Hepatocyte (in vitro differentiated cells): ENCODE measurements at regions not wholly inside any gene's neighbourhood (a gene's known extent, or its start where the extent isn't known, plus 50 kb on each side); places are given as distances from the start of the nearest gene placed in this dataset.

Experiments
- DNase-seq: peaks from one replicate; pipeline ENCODE4 v3.0.0-alpha.2; 2016; ENCODE audit warnings: low spot score
- H2AFZ ChIP-seq: fragments of 200-600 bp; sonication (generic); 2 replicates; pipeline ENCODE4 v1.6.0; 2016; ENCODE audit warnings: antibody characterized with exemption, mild to moderate bottlenecking
- H3K27ac ChIP-seq: fragments of 200-600 bp; sonication (generic); 2 replicates; pipeline ENCODE4 v1.5.1; 2016; ENCODE audit warnings: mild to moderate bottlenecking
- H3K27me3 ChIP-seq: fragments of 200-600 bp; sonication (generic); 2 replicates; pipeline ENCODE4 v1.6.1; 2016
- H3K36me3 ChIP-seq: fragments of 200-600 bp; sonication (generic); replicated peaks from 2 replicates; pipeline ENCODE4 v1.5.1; 2016; ENCODE audit warnings: low read depth; ENCODE audit not compliant: insufficient read depth
- H3K4me1 ChIP-seq: fragments of 200-600 bp; sonication (generic); 2 replicates; pipeline ENCODE4 v1.5.1; 2016; ENCODE audit warnings: mild to moderate bottlenecking, moderate library complexity; ENCODE audit not compliant: insufficient read depth
- H3K4me2 ChIP-seq: fragments of 200-600 bp; sonication (generic); 2 replicates; pipeline ENCODE4 v1.6.0; 2016
- H3K4me3 ChIP-seq: fragments of 200-600 bp; sonication (generic); 2 replicates; pipeline ENCODE4 v1.5.1; 2016; ENCODE audit warnings: mild to moderate bottlenecking
- H3K79me2 ChIP-seq: fragments of 200-600 bp; sonication (generic); 2 replicates; pipeline ENCODE4 v1.6.0; 2017; ENCODE audit warnings: mild to moderate bottlenecking
- H3K9me2 ChIP-seq: fragments of 200-600 bp; sonication (generic); replicated peaks from 2 replicates; pipeline ENCODE4 v1.6.0; 2017; ENCODE audit warnings: mild to moderate bottlenecking; ENCODE audit not compliant: insufficient read depth
- H3K9me3 ChIP-seq: fragments of 200-600 bp; sonication (generic); 2 replicates; pipeline ENCODE4 v1.5.1; 2016; ENCODE audit warnings: low read depth, mild to moderate bottlenecking
- H4K20me1 ChIP-seq: fragments of 200-600 bp; sonication (generic); 2 replicates; pipeline ENCODE4 v1.6.0; 2016; ENCODE audit warnings: mild to moderate bottlenecking; ENCODE audit not compliant: insufficient read depth, poor library complexity, severe bottlenecking
- EZH2 ChIP-seq: fragments of 200-600 bp; sonication (generic); IDR thresholded peaks from 2 replicates; pipeline ENCODE4 v1.6.1; 2016; ENCODE audit warnings: antibody characterized with exemption, mild to moderate bottlenecking, borderline replicate concordance
- EZH2phosphoT487 ChIP-seq: fragments of 200-600 bp; sonication (generic); IDR thresholded peaks from one replicate; pipeline ENCODE4 v1.6.1; 2018; ENCODE audit warnings: antibody characterized with exemption, mild to moderate bottlenecking, low read depth, moderate library complexity; ENCODE audit not compliant: unreplicated experiment, severe bottlenecking
- WGBS: methylation state at CpG from one replicate; pipeline ENCODE4 v1.1.6; 2016; ENCODE audit warnings: low lambda C conversion rate; ENCODE audit errors: missing lambda C conversion rate; 5-methylcytosine and 5-hydroxymethylcytosine counted together
- TF ChIP-seq, protein P1 (sequence below): fragments of 200-600 bp; sonication (generic); IDR thresholded peaks from 2 replicates; pipeline ENCODE4 v1.5.1; 2016; ENCODE audit warnings: antibody characterized with exemption, mild to moderate bottlenecking; ENCODE audit not compliant: poor library complexity

DNA sequence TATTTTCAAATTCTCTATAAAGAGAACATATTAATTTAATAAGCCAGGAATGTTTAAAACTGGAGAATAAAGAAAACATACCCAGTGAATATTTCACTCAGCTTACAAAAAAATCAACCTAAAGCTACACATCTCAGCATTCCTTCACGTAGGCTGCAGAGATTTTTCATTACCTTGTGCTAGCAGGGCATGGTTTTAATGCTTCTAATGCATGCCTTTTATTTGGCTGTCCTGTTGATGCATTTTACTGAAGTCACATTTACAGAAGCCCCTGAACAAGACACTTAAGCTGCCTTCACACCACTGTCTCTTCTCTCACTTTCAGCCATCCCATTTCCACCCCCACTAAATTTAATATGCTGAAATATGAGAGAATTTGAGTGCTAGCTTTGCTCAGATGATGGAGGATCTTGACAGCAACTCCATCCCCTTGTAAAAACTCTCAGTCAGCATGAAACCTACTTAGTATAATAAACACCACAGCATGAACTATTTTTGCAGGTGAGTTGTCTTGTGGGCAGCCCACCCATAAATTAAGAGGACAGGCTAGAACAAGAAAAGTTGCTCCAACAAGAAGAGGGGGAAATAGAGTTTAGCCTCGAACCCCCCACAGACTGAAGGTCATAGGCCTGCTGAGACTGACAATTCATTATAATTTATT, 159.4 kb downstream of the SIM1 start:
- H2AFZ ChIP-seq, result no peak overlapping the region
- H3K79me2 ChIP-seq, result no peaks in the 10 kb centered on the region
- peaks cover 4% of the 10 kb centered on the region for H3K4me1 ChIP-seq
- no peaks in the 10 kb centered on the region for H3K9me2 ChIP-seq
- H4K20me1 ChIP-seq, result no peaks in the 10 kb centered on the region
- H3K9me3 ChIP-seq, result no peaks in the 10 kb centered on the region
- no peaks in the 10 kb centered on the region for H3K36me3 ChIP-seq
- H3K4me3 ChIP-seq, result no peak overlapping the region
- WGBS, result 56% methylated on average over 2 of the region's 2 CpGs
- TF ChIP-seq, protein P1, sequence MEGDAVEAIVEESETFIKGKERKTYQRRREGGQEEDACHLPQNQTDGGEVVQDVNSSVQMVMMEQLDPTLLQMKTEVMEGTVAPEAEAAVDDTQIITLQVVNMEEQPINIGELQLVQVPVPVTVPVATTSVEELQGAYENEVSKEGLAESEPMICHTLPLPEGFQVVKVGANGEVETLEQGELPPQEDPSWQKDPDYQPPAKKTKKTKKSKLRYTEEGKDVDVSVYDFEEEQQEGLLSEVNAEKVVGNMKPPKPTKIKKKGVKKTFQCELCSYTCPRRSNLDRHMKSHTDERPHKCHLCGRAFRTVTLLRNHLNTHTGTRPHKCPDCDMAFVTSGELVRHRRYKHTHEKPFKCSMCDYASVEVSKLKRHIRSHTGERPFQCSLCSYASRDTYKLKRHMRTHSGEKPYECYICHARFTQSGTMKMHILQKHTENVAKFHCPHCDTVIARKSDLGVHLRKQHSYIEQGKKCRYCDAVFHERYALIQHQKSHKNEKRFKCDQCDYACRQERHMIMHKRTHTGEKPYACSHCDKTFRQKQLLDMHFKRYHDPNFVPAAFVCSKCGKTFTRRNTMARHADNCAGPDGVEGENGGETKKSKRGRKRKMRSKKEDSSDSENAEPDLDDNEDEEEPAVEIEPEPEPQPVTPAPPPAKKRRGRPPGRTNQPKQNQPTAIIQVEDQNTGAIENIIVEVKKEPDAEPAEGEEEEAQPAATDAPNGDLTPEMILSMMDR, result no peak
- no peak for TF ChIP-seq EZH2phosphoT487
- TF ChIP-seq EZH2, result no peak
- no peaks in the 10 kb centered on the region for H3K27me3 ChIP-seq
- H3K4me2 ChIP-seq, result no peak overlapping the region
- DNase-seq, result no peak
- no peak overlapping the region for H3K27ac ChIP-seq

DNA sequence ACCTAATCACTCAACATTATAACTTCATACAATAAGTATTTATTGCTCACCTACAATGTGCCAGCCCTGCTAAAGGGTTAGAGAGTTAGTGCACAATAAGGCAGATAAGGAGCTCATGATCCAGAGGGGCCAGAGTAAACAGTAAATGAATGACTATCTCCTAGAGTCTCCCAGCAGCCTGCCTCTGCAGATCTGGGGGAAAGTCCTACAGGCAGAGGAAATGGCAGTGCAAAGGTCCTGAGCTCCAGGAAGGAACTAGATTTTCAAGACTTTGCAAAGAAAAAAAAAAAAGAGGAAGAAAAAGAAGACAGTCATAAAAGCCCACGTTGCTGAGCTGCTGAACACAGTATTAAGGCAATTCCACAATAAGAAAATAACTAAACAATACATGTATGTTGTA, 160.1 kb downstream of the SIM1 start:
- TF ChIP-seq, protein P1, result no peak
- TF ChIP-seq EZH2 (no peak), EZH2phosphoT487 (no peak)
- Histone ChIP-seq H3K4me2 (no peak overlapping the region), H3K9me2 (no peaks in the 10 kb centered on the region), H3K27me3 (no peaks in the 10 kb centered on the region), H3K4me3 (no peak overlapping the region), H2AFZ (no peak overlapping the region), H3K9me3 (no peaks in the 10 kb centered on the region), H3K36me3 (no peaks in the 10 kb centered on the region), H3K27ac (no peak overlapping the region), H3K79me2 (no peaks in the 10 kb centered on the region), H4K20me1 (no peaks in the 10 kb centered on the region), H3K4me1 (peaks cover 4% of the 10 kb centered on the region)
- 47% methylated on average over 1 of the region's 1 CpG for WGBS
- DNase-seq, result peak; percentile 43

DNA sequence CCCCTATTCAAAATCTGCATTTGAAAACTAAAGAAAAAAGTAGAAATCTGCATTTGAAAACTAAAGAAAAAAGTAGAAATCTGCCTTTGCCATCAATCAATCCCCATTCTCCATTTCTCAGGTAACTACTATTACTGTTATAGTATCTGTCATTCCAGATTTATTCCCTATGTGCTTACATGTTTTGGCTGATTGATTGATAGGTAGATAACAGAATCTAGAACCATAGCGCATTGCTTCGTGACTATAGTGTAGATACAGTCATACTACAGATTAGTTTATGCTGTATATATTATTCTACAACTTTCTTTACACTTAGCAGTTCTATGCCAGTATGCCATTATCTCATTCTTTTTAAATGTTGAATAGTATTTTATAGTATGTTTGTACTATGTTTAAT, 163.0 kb downstream of the SIM1 start:
- no peaks in the 10 kb centered on the region for H4K20me1 ChIP-seq
- TF ChIP-seq, protein P1, result no peak
- TF ChIP-seq EZH2phosphoT487 (no peak), EZH2 (no peak)
- H3K36me3 ChIP-seq, result no peaks in the 10 kb centered on the region
- WGBS, result 73% methylated on average over 2 of the region's 2 CpGs
- peaks cover 5% of the 10 kb centered on the region for H3K4me1 ChIP-seq
- H3K27me3 ChIP-seq, result no peaks in the 10 kb centered on the region
- no peak overlapping the region for H3K27ac ChIP-seq
- DNase-seq, result no peak
- H3K9me2 ChIP-seq, result no peaks in the 10 kb centered on the region
- H3K4me2 ChIP-seq, result no peak overlapping the region
- H3K4me3 ChIP-seq, result no peak overlapping the region
- no peak overlapping the region for H2AFZ ChIP-seq
- no peaks in the 10 kb centered on the region for H3K79me2 ChIP-seq
- no peaks in the 10 kb centered on the region for H3K9me3 ChIP-seq
